HG03565 (cell line): ENCODE measurements at regions not wholly inside any gene's neighbourhood (a gene's known extent, or its start where the extent isn't known, plus 50 kb on each side); places are given as distances from the start of the nearest gene placed in this dataset.
"Not testable (repeated sequence)": the region's sequence is repeated elsewhere in the genome, so short reads cannot be mapped to it uniquely, and the experiment has no call there.

Experiments
- ATAC-seq: cut with Tn5 transposase; IDR thresholded peaks from one replicate; pipeline ENCODE4 v1.9.1; 2021; ENCODE audit warnings: mild to moderate bottlenecking, moderate library complexity; ENCODE audit not compliant: unreplicated experiment

GRCh38 chr20:56765172-56766073 lies 136.3 kb downstream of the TFAP2C start:
- ATAC-seq, result no peak

GRCh38 chr20:56766528-56766927 lies 137.4 kb downstream of the TFAP2C start:
- no peak for ATAC-seq

DNA sequence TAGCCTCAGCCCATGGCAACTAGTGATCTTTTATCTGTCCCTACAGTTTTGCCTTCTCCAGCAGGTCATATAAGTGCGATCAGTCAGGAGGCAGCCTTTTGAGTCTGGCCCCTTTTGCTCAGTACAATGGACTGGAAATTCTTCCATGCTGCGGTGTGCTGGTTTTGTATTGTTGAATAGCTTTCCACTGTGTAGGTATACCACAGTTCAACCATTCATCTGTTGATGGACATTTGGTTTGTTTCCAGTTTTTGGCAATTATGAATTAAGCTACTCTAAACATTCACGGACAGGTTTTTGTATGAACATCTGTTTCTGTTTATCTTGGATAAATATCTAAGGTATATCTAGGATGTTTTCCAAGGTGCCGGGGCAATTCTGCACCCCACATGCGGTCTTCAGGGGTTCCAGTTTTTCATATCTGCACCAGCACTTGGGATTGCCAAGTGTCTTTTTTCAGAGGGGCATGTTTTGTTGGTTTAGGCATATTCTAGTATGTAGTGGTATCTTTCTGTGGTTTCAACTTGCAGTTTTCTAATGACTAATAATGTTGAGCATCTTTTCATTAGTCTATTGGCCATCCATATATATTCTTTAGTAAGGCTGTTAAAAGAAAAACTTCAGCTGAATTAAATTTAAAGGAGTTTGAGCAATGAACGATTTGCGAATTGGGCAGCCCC lies 141.0 kb downstream of the TFAP2C start:
- no peak for ATAC-seq

DNA sequence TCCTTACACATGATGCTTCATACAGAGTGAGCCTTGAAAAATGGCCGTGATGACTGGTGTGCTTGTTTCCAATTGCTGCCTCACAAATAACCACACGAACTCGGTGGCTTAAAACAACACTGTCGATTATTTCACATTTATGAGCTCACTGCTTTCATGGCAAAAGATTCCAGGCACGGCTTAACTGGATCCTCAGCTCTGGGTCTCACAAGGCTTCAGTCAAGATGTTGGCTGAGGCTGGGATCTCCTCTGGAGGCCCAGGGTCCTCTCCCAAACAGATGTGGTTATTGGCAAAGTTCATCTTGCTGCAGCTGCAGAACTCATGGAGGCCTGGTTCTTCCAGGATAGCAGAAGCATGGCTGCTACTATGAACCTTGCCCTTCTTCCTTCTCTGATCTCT lies 144.6 kb downstream of the TFAP2C start:
- ATAC-seq, result no peak

DNA sequence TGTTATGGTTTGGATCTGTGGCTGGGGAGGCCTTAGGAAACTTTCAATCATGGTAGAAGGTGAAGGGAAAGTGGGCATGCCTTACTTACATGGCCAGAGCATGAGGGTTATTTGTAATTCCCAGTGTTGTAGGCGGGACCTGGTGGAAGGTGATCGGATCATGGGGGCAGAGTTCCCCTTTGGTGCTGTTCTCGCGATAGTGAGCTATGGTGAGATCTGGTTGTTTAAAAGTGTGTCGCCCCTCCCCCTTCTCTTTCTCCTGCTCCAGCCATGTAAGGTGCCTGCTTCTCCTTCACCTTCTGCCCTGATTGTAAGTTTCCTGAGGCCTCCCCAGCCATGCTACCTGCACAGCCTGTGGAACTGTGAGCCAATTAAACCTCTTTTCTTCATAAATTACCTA lies 145.8 kb downstream of the TFAP2C start:
- ATAC-seq, result no peak

DNA sequence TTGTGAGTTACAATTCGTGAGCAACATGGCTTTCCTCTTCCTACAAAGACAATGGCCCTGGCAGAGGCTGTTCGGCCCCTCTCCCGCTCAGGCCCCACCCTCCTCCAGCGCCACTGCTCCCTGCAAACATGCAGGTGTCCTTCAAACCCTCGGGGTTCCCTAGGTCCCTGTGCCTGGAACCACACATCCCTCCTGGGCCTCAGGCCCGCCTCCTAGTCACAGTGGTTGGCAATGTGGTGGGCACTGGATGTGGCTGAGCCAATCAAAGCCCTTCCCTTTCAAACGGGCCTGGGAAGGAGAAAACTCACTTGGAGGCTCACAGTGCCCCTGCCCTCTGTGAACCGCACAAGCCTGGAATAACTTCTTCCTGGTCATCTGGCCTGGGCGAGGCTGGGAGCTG lies 147.2 kb downstream of the TFAP2C start:
- no peak for ATAC-seq

GRCh38 chr20:56778765-56779195 lies 149.7 kb downstream of the TFAP2C start:
- no peak for ATAC-seq

- ATAC-seq, result no peak
Observed at GRCh38 chr20:56779452-56780143, 150.5 kb downstream of the TFAP2C start.

DNA sequence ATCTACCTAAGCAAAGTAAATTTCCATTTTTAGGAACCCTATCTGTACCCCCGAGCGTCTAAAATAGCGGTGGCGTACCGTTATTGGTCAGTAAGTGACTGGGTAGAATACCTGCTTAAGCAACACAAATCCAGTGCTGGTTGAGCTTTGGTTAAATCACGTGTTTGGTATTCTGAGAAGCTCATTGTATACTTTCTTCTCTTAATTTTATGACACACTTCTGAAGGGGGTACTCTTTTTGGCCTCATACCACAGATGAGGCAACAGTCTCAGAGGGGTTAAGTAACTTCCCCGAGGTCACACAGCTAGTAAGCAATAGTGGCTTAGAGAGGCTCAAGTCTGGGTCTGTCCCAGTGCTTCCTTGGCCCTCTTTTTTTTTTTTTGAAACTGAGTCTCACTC lies 151.2 kb downstream of the TFAP2C start:
- no peak for ATAC-seq

DNA sequence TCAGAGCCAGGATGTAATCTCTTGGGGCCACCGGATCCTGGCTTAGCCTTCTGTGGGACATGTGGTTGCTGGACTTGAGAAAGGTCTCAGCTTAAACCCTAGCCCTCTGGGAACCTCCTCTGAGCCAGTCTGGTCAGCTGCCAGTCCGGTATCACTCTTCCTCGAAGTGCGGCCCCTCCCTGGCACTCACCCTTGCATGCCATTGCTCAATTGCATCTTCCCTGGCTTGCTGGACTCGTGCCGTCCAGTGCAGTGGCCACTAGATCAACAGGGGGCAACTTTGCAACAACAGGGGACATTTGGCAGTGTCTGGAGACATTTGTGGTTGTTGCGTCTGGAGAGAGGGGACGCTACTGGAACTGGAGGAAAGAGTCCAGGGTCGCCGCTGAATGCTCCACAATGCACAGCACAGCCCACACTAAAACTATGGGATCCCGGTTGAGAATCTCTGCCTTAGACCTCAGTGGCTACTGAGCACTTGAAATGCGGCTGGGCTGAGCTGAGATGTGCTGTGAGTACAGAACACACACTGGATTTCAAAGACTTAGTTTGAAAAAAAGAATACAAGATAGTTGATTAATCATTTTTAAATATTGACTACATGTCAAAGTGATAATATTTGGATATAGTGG lies 152.1 kb downstream of the TFAP2C start:
- ATAC-seq, result no peak

DNA sequence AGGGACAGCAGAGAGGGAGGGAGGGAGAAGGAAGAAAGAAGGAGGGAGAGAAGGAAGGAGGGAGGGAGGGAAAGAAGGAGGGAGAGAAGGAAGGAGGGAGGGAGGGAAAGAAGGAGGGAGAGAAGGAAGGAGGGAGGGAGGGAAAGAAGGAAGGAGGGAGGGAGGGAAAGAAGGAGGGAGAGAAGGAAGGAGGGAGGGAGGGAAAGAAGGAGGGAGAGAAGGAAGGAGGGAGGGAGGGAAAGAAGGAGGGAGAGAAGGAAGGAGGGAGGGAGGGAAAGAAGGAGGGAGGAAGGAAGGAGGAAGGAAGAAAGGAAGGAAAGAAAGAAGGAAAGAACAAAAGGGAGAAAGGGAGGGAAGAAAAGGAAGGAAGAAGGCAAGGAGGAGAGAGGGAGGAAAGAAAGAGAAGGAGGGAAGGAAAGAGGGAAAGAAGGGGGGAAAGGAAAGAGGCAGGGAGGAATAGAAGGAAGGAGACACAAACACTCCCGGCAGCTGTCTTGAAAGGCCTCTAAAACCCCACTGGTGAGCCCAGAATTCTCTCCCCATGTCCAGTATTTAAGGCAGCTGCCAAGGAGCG lies 153.0 kb downstream of the TFAP2C start:
- not testable (repeated sequence) for ATAC-seq

DNA sequence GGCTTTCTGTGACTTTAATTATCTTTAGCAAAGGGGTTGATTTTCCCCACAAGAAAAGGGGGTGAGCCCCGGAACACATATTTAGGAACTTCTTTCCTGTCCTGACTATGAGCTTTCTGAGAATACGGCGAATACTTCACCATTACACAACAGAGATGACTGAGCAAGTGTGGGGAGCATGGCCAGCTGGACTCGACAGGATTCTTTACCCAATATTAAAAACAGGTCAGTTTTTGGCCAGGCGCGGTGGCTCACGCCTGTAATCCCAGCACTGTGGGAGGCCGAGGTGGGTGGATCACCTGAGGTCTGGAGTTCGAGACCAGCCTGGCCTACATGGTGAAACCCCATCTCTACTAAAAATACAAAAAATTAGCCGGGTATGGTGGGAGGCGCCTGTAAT lies 153.7 kb downstream of the TFAP2C start:
- ATAC-seq, result not testable (repeated sequence)

- no peak for ATAC-seq
Observed at GRCh38 chr20:56783826-56784225, 154.7 kb downstream of the TFAP2C start.

- no peak for ATAC-seq
Observed at GRCh38 chr20:56786503-56786902, 157.4 kb downstream of the TFAP2C start.

- ATAC-seq, result no peak
Observed at GRCh38 chr20:56788041-56788670, 159.1 kb downstream of the TFAP2C start.

DNA sequence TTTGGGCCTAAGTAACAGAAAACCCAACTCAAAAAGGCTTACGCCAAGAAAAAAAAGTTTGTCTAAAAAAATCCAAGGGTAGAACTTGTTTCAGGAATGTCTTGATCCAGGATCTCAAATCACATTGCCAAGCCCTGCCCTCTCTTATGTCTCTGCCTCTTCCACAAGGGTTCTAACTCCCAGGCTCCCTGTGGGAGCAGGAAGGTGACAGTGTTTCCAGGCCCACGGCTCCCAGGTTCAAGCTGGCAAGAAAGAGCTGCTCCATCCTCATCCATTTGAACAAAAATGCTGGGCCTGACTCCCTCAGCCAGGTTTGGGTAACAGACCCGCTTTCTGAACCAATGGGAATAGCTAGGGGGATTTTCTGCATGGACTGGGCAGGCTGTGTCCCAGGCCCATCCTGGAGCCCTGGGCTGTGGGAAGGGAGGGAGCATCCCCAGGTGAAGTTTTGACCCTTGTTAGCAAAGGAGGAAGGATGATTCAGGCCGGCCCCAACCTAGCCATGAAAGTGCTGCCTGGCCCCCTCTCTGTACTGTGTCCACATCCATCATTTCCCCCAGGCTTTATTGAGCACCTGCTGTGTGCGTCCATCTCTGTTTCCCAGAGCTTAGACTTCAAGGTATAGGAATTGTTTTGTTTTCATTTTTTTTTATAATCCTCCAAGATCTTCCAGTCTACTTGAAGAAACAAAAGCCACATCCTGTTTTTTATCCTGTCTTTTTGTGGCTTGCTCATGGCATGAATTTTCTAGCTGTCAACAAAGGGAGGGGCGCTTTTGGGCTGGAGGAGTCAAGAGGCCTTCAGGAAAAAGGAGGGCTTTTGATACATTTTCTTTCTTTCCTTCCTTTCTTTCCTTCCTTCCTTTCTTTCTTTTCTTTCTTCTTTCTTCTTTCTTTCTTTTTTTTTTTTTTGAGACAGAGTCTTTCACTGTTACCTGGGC lies 159.8 kb downstream of the TFAP2C start:
- no peak for ATAC-seq

DNA sequence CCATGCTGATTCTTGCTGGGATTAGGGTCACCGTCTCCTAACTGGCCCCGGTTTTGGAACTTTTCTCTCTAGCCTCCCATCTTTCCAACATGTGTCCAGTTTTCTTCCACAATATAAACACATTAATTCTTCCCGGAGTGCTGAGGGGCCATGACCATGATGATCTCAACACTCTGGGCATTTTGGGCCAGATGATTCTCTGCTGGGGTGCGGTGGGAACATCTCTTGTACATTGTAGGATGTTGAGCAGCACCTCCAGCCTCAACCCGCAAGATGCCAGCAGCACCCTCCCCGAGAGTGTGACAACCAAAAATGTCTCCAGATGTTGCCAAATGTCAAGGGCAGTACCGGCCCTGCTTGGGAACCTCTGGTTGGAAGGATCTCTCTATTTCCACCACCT lies 164.8 kb downstream of the TFAP2C start:
- no peak for ATAC-seq

- ATAC-seq, result no peak
Observed at GRCh38 chr20:56795492-56795891, 166.4 kb downstream of the TFAP2C start.

DNA sequence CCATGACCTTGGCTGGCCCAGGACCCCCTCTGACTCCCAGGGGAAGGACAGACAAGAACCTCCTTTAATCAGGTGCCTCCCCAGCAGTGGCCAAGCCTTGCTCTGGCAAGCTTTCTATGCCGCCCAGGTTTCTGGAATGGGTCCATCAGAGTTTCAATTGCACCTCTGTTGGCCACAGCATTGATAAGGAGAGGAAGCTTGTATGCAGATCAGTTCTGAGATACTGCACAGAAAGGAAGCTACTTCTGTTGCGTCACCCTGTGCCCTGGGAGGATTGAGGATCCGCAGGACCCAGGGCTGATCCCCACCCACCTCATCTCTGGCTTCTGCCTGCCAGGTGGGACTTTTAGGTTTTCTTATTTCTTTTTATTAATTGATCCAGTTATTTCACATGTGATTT lies 167.2 kb downstream of the TFAP2C start:
- ATAC-seq, result no peak
